ENCODE measurements at regions not wholly inside any gene's neighbourhood (a gene's known extent, or its start where the extent isn't known, plus 50 kb on each side); places are given as distances from the start of the nearest gene placed in this dataset.

- no peaks in the 10 kb centered on the region for H3K27me3 Mint-ChIP-seq (ENCODE audit: insufficient read depth)
- no peak overlapping the region for H3K4me3 Mint-ChIP-seq
- H3K9me3 Mint-ChIP-seq: peaks cover 7% of the 10 kb centered on the region
- DNase-seq (ENCODE audit: low spot score): no peak
- no peak overlapping the region for H3K27ac Mint-ChIP-seq
- intact Hi-C loops (cut with micrococcal nuclease): no loop called here
- no peaks in the 10 kb centered on the region for H3K36me3 Mint-ChIP-seq (ENCODE audit: low read depth)
- no peaks in the 10 kb centered on the region for H3K4me1 Mint-ChIP-seq (ENCODE audit: low read depth)
Measured at GRCh38 chr1:80836505-80836904, 964.2 kb upstream of the ADGRL2 start.

DNA sequence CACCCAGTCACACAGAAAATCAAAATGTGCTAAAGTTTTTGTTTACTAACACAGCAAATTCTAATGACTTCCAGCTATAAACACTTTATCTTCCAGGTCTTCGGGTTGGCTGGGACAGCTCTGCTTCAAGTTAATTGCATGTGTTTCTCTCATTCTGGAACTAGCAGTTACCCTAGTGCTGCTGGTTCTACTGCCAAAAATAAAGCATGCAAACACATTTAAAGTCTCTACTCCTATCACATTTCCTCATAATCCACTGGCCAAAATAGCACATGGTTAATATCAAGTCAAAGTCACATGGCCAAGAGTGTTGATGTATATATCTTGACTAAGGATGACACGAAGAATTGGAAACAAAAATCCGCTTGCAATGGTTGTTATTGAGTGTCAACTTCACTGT lies 973.1 kb upstream of the ADGRL2 start:
- no peak overlapping the region for H3K27ac Mint-ChIP-seq
- H3K27me3 Mint-ChIP-seq (ENCODE audit: insufficient read depth): no peaks in the 10 kb centered on the region
- H3K36me3 Mint-ChIP-seq (ENCODE audit: low read depth): no peaks in the 10 kb centered on the region
- H3K4me3 Mint-ChIP-seq: no peak overlapping the region
- DNase-seq (ENCODE audit: low spot score): no peak
- H3K9me3 Mint-ChIP-seq: no peaks in the 10 kb centered on the region
- intact Hi-C loops (cut with micrococcal nuclease): no loop called here
- no peaks in the 10 kb centered on the region for H3K4me1 Mint-ChIP-seq (ENCODE audit: low read depth)

DNA sequence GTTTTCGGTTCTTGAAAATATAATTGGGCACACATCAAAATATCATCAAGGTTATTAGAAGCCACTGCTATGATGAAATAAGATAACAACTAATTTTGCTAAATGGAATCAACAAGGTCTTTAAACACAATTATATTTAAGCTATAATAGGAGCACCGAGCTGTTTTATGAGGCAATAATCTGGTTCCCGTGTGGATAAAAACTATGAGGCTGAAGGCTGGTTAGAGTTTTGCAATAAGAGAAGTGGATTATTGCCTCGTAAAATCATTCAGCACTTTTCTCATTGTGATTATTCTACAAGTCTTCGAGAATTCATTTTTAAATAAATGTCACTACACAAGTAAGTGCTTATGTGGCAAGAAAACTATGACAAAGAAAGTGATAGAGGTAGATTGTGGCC lies 975.7 kb upstream of the ADGRL2 start:
- Mint-ChIP-seq H3K9me3 (no peaks in the 10 kb centered on the region), H3K27ac (no peak overlapping the region), H3K36me3 (ENCODE audit: low read depth) (no peaks in the 10 kb centered on the region), H3K27me3 (ENCODE audit: insufficient read depth) (no peaks in the 10 kb centered on the region), H3K4me3 (no peak overlapping the region), H3K4me1 (ENCODE audit: low read depth) (no peaks in the 10 kb centered on the region)
- no peak for DNase-seq (ENCODE audit: low spot score)
- intact Hi-C loops (cut with micrococcal nuclease): no loop called here

DNA sequence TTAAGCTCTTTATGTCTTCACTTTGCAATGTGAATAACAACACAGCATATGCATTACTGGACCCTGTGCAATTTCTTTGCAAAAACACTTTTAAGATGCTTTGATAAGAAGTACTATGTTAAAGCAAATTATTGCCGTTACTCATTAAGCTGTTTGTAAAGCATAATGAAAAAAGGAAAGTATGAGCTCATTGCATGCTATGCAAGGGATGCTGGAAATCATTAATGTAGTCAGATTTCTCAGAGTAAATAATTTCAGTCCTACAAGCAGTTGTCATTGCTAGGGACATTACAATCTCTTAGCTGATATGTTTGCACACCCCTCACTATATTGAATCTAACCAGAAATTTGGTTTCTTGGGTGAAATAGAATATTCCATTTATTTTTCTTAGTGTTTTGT lies 982.5 kb upstream of the ADGRL2 start:
- H3K4me3 Mint-ChIP-seq: no peak overlapping the region
- no peak for DNase-seq (ENCODE audit: low spot score)
- no peaks in the 10 kb centered on the region for H3K27me3 Mint-ChIP-seq (ENCODE audit: insufficient read depth)
- intact Hi-C loops (cut with micrococcal nuclease): no loop called here
- H3K36me3 Mint-ChIP-seq (ENCODE audit: low read depth): no peaks in the 10 kb centered on the region
- H3K4me1 Mint-ChIP-seq (ENCODE audit: low read depth): no peaks in the 10 kb centered on the region
- H3K27ac Mint-ChIP-seq: no peak overlapping the region
- peaks cover 3% of the 10 kb centered on the region for H3K9me3 Mint-ChIP-seq

GRCh38 chr1:80807981-80808380 lies 992.8 kb upstream of the ADGRL2 start:
- Mint-ChIP-seq H3K4me1 (ENCODE audit: low read depth) (no peaks in the 10 kb centered on the region), H3K4me3 (no peak overlapping the region), H3K36me3 (ENCODE audit: low read depth) (no peaks in the 10 kb centered on the region), H3K27ac (no peak overlapping the region), H3K27me3 (ENCODE audit: insufficient read depth) (no peaks in the 10 kb centered on the region), H3K9me3 (peaks cover 7% of the 10 kb centered on the region)
- intact Hi-C loops (cut with micrococcal nuclease): no loop called here
- no peak for DNase-seq (ENCODE audit: low spot score)

DNA sequence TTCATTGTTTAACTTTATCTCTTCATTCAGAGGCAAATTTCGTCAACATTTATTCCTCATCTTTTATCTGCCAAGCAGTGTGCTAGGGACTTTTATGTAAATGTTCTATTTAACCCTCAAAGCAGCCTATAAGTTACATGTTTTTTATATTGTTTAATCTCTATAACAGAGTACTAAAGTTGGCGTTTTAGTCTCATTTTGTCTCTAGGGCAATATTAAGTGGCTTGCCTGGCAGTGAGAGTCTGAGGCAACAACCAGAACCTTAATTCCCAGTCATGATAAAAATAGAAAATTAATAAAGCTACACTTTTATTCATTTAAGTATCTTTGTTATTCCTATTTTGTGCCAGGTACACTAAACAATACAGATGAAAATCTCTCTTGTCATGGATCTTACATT lies 994.3 kb upstream of the ADGRL2 start:
- H3K4me3 Mint-ChIP-seq: no peak overlapping the region
- H3K27me3 Mint-ChIP-seq (ENCODE audit: insufficient read depth): no peaks in the 10 kb centered on the region
- H3K9me3 Mint-ChIP-seq: peaks cover 4% of the 10 kb centered on the region
- DNase-seq (ENCODE audit: low spot score): no peak
- H3K27ac Mint-ChIP-seq: no peak overlapping the region
- H3K36me3 Mint-ChIP-seq (ENCODE audit: low read depth): no peaks in the 10 kb centered on the region
- intact Hi-C loops (cut with micrococcal nuclease): no loop called here
- H3K4me1 Mint-ChIP-seq (ENCODE audit: low read depth): no peaks in the 10 kb centered on the region

- Mint-ChIP-seq H3K4me1 (ENCODE audit: low read depth) (no peaks in the 10 kb centered on the region), H3K27ac (no peak overlapping the region), H3K36me3 (ENCODE audit: low read depth) (no peaks in the 10 kb centered on the region), H3K4me3 (no peak overlapping the region), H3K27me3 (ENCODE audit: insufficient read depth) (no peaks in the 10 kb centered on the region), H3K9me3 (peaks cover 4% of the 10 kb centered on the region)
- intact Hi-C loops (cut with micrococcal nuclease): no loop called here
- no peak for DNase-seq (ENCODE audit: low spot score)
Measured at GRCh38 chr1:80801695-80802094, 999.0 kb upstream of the ADGRL2 start.

DNA sequence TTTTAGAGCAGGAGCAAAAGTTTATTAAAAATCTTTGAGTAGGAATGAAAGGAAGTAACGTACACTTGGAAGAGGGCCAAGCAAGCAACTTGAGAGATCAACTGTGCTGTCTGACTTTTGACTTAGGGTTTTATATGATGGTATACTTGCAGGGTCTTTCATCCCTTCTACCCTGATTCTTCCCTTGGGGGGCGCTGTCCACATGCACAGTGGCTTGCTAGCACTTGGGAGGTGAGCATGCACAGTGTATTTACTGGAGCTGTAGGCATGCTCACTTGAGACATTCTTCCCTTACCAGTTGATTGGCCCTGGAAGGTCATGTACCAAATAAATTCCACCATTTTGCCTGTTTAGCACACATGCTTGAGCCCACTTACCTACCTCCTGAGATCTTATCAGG lies 1001.3 kb upstream of the ADGRL2 start:
- intact Hi-C loops (cut with micrococcal nuclease): no loop called here
- no peak overlapping the region for H3K27ac Mint-ChIP-seq
- H3K4me3 Mint-ChIP-seq: no peak overlapping the region
- DNase-seq (ENCODE audit: low spot score): no peak
- no peaks in the 10 kb centered on the region for H3K9me3 Mint-ChIP-seq
- H3K27me3 Mint-ChIP-seq (ENCODE audit: insufficient read depth): no peaks in the 10 kb centered on the region
- H3K4me1 Mint-ChIP-seq (ENCODE audit: low read depth): no peaks in the 10 kb centered on the region
- H3K36me3 Mint-ChIP-seq (ENCODE audit: low read depth): no peaks in the 10 kb centered on the region

GRCh38 chr1:80779275-80779674 lies 1021.5 kb upstream of the ADGRL2 start:
- no peak overlapping the region for H3K27ac Mint-ChIP-seq
- no peaks in the 10 kb centered on the region for H3K27me3 Mint-ChIP-seq (ENCODE audit: insufficient read depth)
- H3K4me3 Mint-ChIP-seq: no peak overlapping the region
- peaks cover 4% of the 10 kb centered on the region for H3K9me3 Mint-ChIP-seq
- no peaks in the 10 kb centered on the region for H3K36me3 Mint-ChIP-seq (ENCODE audit: low read depth)
- no peaks in the 10 kb centered on the region for H3K4me1 Mint-ChIP-seq (ENCODE audit: low read depth)
- no peak for DNase-seq (ENCODE audit: low spot score)
- intact Hi-C loops (cut with micrococcal nuclease): no loop called here

GRCh38 chr1:80778094-80778840 lies 1022.5 kb upstream of the ADGRL2 start:
- Mint-ChIP-seq H3K4me3 (no peak overlapping the region), H3K36me3 (ENCODE audit: low read depth) (no peaks in the 10 kb centered on the region), H3K27me3 (ENCODE audit: insufficient read depth) (no peaks in the 10 kb centered on the region), H3K9me3 (peaks cover 4% of the 10 kb centered on the region), H3K27ac (no peak overlapping the region), H3K4me1 (ENCODE audit: low read depth) (no peaks in the 10 kb centered on the region)
- intact Hi-C loops (cut with micrococcal nuclease): no loop called here
- no peak for DNase-seq (ENCODE audit: low spot score)

DNA sequence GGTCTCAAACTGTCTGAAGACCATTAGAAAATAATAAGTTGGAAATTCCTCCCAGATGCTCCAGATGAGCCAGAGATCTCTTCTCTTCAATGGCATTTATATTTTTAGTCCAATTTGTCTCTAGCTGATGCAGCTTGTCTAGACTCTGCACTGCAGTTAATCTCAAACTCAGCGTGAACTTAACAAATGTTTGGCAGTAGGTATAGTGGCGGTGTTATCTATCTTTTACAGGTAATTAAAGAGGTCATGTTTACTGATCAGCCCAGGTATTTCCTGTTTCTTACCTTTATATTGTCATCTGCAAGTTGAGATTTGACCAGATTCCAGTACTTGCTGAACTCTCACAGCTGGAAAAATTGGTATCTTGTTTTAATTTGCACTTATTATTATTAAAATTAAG lies 1024.5 kb upstream of the ADGRL2 start:
- Mint-ChIP-seq H3K27me3 (ENCODE audit: insufficient read depth) (no peaks in the 10 kb centered on the region), H3K36me3 (ENCODE audit: low read depth) (no peaks in the 10 kb centered on the region), H3K27ac (no peak overlapping the region), H3K9me3 (peaks cover 2% of the 10 kb centered on the region), H3K4me1 (ENCODE audit: low read depth) (no peaks in the 10 kb centered on the region), H3K4me3 (no peak overlapping the region)
- DNase-seq (ENCODE audit: low spot score): no peak
- intact Hi-C loops (cut with micrococcal nuclease): no loop called here

DNA sequence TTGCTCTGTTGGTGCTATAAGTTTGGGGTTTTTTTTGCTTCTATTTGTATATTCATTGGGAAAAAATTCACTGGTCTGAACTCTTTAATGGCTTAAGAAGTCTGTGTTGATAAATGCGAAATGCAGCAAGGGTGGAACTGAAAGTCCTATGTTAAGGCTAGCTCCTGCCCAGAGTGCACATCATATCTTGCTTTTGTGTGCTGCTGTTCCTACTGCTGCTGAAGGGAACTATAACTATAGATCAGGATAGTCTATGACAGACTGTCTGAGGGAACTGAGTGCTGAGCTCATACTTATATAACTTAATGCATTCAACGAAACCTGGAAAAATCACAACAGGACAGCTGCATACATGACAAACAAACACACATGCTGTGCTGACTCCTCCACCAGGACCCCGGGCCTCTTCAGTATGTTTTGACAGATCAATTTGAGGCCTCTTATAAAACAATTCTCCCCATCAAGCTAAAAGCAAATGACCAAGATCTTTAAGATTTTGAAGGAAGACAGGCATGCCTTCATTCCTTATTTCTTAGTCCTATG lies 1031.5 kb upstream of the ADGRL2 start:
- no peaks in the 10 kb centered on the region for H3K4me1 Mint-ChIP-seq (ENCODE audit: low read depth)
- no peaks in the 10 kb centered on the region for H3K9me3 Mint-ChIP-seq
- no peak for DNase-seq (ENCODE audit: low spot score)
- intact Hi-C loops (cut with micrococcal nuclease): no loop called here
- no peak overlapping the region for H3K27ac Mint-ChIP-seq
- H3K36me3 Mint-ChIP-seq (ENCODE audit: low read depth): no peaks in the 10 kb centered on the region
- H3K27me3 Mint-ChIP-seq (ENCODE audit: insufficient read depth): no peaks in the 10 kb centered on the region
- H3K4me3 Mint-ChIP-seq: no peak overlapping the region

- H3K27me3 Mint-ChIP-seq (ENCODE audit: insufficient read depth): no peaks in the 10 kb centered on the region
- H3K36me3 Mint-ChIP-seq (ENCODE audit: low read depth): no peaks in the 10 kb centered on the region
- H3K4me3 Mint-ChIP-seq: no peak overlapping the region
- intact Hi-C loops (cut with micrococcal nuclease): no loop called here
- no peak for DNase-seq (ENCODE audit: low spot score)
- no peak overlapping the region for H3K27ac Mint-ChIP-seq
- no peaks in the 10 kb centered on the region for H3K9me3 Mint-ChIP-seq
- no peaks in the 10 kb centered on the region for H3K4me1 Mint-ChIP-seq (ENCODE audit: low read depth)
Measured at GRCh38 chr1:80767711-80768110, 1033.0 kb upstream of the ADGRL2 start.

- Mint-ChIP-seq H3K4me3 (no peak overlapping the region), H3K9me3 (no peaks in the 10 kb centered on the region), H3K36me3 (ENCODE audit: low read depth) (no peaks in the 10 kb centered on the region), H3K27me3 (ENCODE audit: insufficient read depth) (no peaks in the 10 kb centered on the region), H3K27ac (no peak overlapping the region), H3K4me1 (ENCODE audit: low read depth) (no peaks in the 10 kb centered on the region)
- no peak for DNase-seq (ENCODE audit: low spot score)
- intact Hi-C loops (cut with micrococcal nuclease): no loop called here
Measured at GRCh38 chr1:80759354-80759753, 1041.4 kb upstream of the ADGRL2 start.

All from activated T-helper 1 cell treated with anti-CD3 and anti-CD28 coated beads, Interleukin-12 subunit alpha, Interleukin-12 subunit beta, Interleukin-2, Interleukin-4 antibody, amounts not matched to agents 30 ng/mL and 10 ng/mL and 1 ng/mL, durations not matched to agents 14 hours and 24 hours and 36 hours (primary cell).